SJCRH30 (cell line): ENCODE measurements at regions not wholly inside any gene's neighbourhood (a gene's known extent, or its start where the extent isn't known, plus 50 kb on each side); places are given as distances from the start of the nearest gene placed in this dataset.

Experiments
- DNase-seq, 2 experiments: peaks; one replicate each; pipeline ENCODE4 v3.0.0-alpha.2; 2015 to 2020
- H3K27ac ChIP-seq: fragments of 250-450 bp; sonication (Bioruptor Pico); 2 replicates; pipeline ENCODE4 v1.5.1; 2020; ENCODE audit warnings: mild to moderate bottlenecking, moderate library complexity
- H3K27me3 ChIP-seq: fragments of 250-450 bp; sonication (Bioruptor Pico); 2 replicates; pipeline ENCODE4 v1.5.1; 2020; ENCODE audit warnings: mild to moderate bottlenecking, moderate library complexity
- H3K36me3 ChIP-seq: fragments of 250-450 bp; sonication (Bioruptor Pico); 2 replicates; pipeline ENCODE4 v1.5.1; 2020; ENCODE audit warnings: mild to moderate bottlenecking, moderate library complexity
- H3K4me1 ChIP-seq: fragments of 250-450 bp; sonication (Bioruptor Pico); 2 replicates; pipeline ENCODE4 v1.5.1; 2020; ENCODE audit warnings: mild to moderate bottlenecking, moderate library complexity
- H3K4me3 ChIP-seq: fragments of 250-450 bp; sonication (Bioruptor Pico); 2 replicates; pipeline ENCODE4 v1.5.1; 2020; ENCODE audit warnings: mild to moderate bottlenecking, moderate library complexity
- H3K9me3 ChIP-seq: fragments of 250-450 bp; sonication (Bioruptor Pico); replicated peaks from 2 replicates; pipeline ENCODE4 v1.5.1; 2020; ENCODE audit warnings: mild to moderate bottlenecking, moderate library complexity

- no peaks in the 10 kb centered on the region for H3K36me3 ChIP-seq
- no peaks in the 10 kb centered on the region for H3K9me3 ChIP-seq
- H3K4me1 ChIP-seq = no peaks in the 10 kb centered on the region
- no peak overlapping the region for H3K4me3 ChIP-seq
- no peaks in the 10 kb centered on the region for H3K27me3 ChIP-seq
- DNase-seq = no peak
- no peak overlapping the region for H3K27ac ChIP-seq
These were observed 887.1 kb upstream of the GHITM start for GRCh38 chr10:83252169-83252568.

- Histone ChIP-seq H3K36me3 (no peaks in the 10 kb centered on the region), H3K27ac (no peak overlapping the region), H3K4me3 (no peak overlapping the region), H3K4me1 (no peaks in the 10 kb centered on the region), H3K9me3 (no peaks in the 10 kb centered on the region), H3K27me3 (no peaks in the 10 kb centered on the region)
- no peak for DNase-seq
These were observed 886.7 kb upstream of the GHITM start for GRCh38 chr10:83252596-83252995.

GRCh38 chr10:83253011-83253671 lies 886.2 kb upstream of the GHITM start:
- Histone ChIP-seq H3K27ac (no peak overlapping the region), H3K9me3 (no peaks in the 10 kb centered on the region), H3K27me3 (no peaks in the 10 kb centered on the region), H3K4me3 (no peak overlapping the region), H3K36me3 (no peaks in the 10 kb centered on the region), H3K4me1 (no peaks in the 10 kb centered on the region)
- no peak for DNase-seq

GRCh38 chr10:83254698-83255097 lies 884.6 kb upstream of the GHITM start:
- Histone ChIP-seq H3K36me3 (no peaks in the 10 kb centered on the region), H3K27me3 (no peaks in the 10 kb centered on the region), H3K4me1 (no peaks in the 10 kb centered on the region), H3K9me3 (no peaks in the 10 kb centered on the region), H3K27ac (no peak overlapping the region), H3K4me3 (no peak overlapping the region)
- no peak for DNase-seq

GRCh38 chr10:83262434-83262833 lies 876.9 kb upstream of the GHITM start:
- no peak for DNase-seq
- H3K4me3 ChIP-seq = no peak overlapping the region
- no peaks in the 10 kb centered on the region for H3K4me1 ChIP-seq
- H3K27me3 ChIP-seq = no peaks in the 10 kb centered on the region
- no peaks in the 10 kb centered on the region for H3K36me3 ChIP-seq
- no peak overlapping the region for H3K27ac ChIP-seq
- H3K9me3 ChIP-seq = no peaks in the 10 kb centered on the region

GRCh38 chr10:83272666-83273434 lies 866.5 kb upstream of the GHITM start:
- Histone ChIP-seq H3K36me3 (no peaks in the 10 kb centered on the region), H3K27me3 (no peaks in the 10 kb centered on the region), H3K27ac (no peak overlapping the region), H3K4me3 (no peak overlapping the region), H3K9me3 (no peaks in the 10 kb centered on the region), H3K4me1 (no peaks in the 10 kb centered on the region)
- DNase-seq = no peak

- no peaks in the 10 kb centered on the region for H3K9me3 ChIP-seq
- H3K4me3 ChIP-seq = no peak overlapping the region
- no peaks in the 10 kb centered on the region for H3K4me1 ChIP-seq
- no peaks in the 10 kb centered on the region for H3K36me3 ChIP-seq
- H3K27ac ChIP-seq = no peak overlapping the region
- H3K27me3 ChIP-seq = no peaks in the 10 kb centered on the region
- no peak for DNase-seq
These were observed 865.2 kb upstream of the GHITM start for GRCh38 chr10:83274088-83274487.

- DNase-seq = no peak
These were observed 862.3 kb upstream of the GHITM start for GRCh38 chr10:83276971-83277370.

GRCh38 chr10:83283151-83283550 lies 856.2 kb upstream of the GHITM start:
- no peaks in the 10 kb centered on the region for H3K36me3 ChIP-seq
- H3K4me1 ChIP-seq = no peaks in the 10 kb centered on the region
- no peak overlapping the region for H3K27ac ChIP-seq
- no peak for DNase-seq
- H3K4me3 ChIP-seq = no peak overlapping the region
- H3K9me3 ChIP-seq = no peaks in the 10 kb centered on the region
- no peaks in the 10 kb centered on the region for H3K27me3 ChIP-seq

More at GRCh38 chr10:83276971-83277370, 862.3 kb upstream of the GHITM start:
- Histone ChIP-seq H3K36me3 (no peaks in the 10 kb centered on the region), H3K27me3 (no peaks in the 10 kb centered on the region), H3K27ac (no peak overlapping the region), H3K4me1 (no peaks in the 10 kb centered on the region), H3K4me3 (no peak overlapping the region), H3K9me3 (no peaks in the 10 kb centered on the region)

- Histone ChIP-seq H3K4me3 (no peak overlapping the region), H3K9me3 (no peaks in the 10 kb centered on the region), H3K27ac (no peak overlapping the region), H3K36me3 (no peaks in the 10 kb centered on the region), H3K27me3 (no peaks in the 10 kb centered on the region), H3K4me1 (no peaks in the 10 kb centered on the region)
- DNase-seq = no peak
These were observed 851.9 kb upstream of the GHITM start for GRCh38 chr10:83287374-83287773.

- no peaks in the 10 kb centered on the region for H3K36me3 ChIP-seq
- H3K4me1 ChIP-seq = no peaks in the 10 kb centered on the region
- H3K4me3 ChIP-seq = no peak overlapping the region
- no peak for DNase-seq
- H3K9me3 ChIP-seq = no peaks in the 10 kb centered on the region
- no peak overlapping the region for H3K27ac ChIP-seq
- H3K27me3 ChIP-seq = no peaks in the 10 kb centered on the region
These were observed 849.9 kb upstream of the GHITM start for GRCh38 chr10:83289373-83289772.

GRCh38 chr10:83289948-83290347 lies 849.4 kb upstream of the GHITM start:
- Histone ChIP-seq H3K4me3 (no peak overlapping the region), H3K27ac (no peak overlapping the region), H3K4me1 (no peaks in the 10 kb centered on the region), H3K36me3 (no peaks in the 10 kb centered on the region), H3K9me3 (no peaks in the 10 kb centered on the region), H3K27me3 (no peaks in the 10 kb centered on the region)
- no peak for DNase-seq

- Histone ChIP-seq H3K27ac (no peak overlapping the region), H3K27me3 (no peaks in the 10 kb centered on the region), H3K36me3 (no peaks in the 10 kb centered on the region), H3K9me3 (no peaks in the 10 kb centered on the region), H3K4me3 (no peak overlapping the region), H3K4me1 (no peaks in the 10 kb centered on the region)
- DNase-seq = no peak
These were observed 837.6 kb upstream of the GHITM start for GRCh38 chr10:83301732-83302131.

GRCh38 chr10:83302623-83303022 lies 836.7 kb upstream of the GHITM start:
- Histone ChIP-seq H3K27ac (no peak overlapping the region), H3K4me3 (no peak overlapping the region), H3K27me3 (no peaks in the 10 kb centered on the region), H3K4me1 (no peaks in the 10 kb centered on the region), H3K9me3 (no peaks in the 10 kb centered on the region), H3K36me3 (no peaks in the 10 kb centered on the region)
- DNase-seq = no peak

- Histone ChIP-seq H3K4me1 (no peaks in the 10 kb centered on the region), H3K27me3 (no peaks in the 10 kb centered on the region), H3K9me3 (no peaks in the 10 kb centered on the region), H3K36me3 (no peaks in the 10 kb centered on the region), H3K4me3 (no peak overlapping the region), H3K27ac (no peak overlapping the region)
- no peak for DNase-seq
These were observed 828.6 kb upstream of the GHITM start for GRCh38 chr10:83310688-83311087.

GRCh38 chr10:83312570-83312969 lies 826.7 kb upstream of the GHITM start:
- H3K9me3 ChIP-seq = no peaks in the 10 kb centered on the region
- H3K4me1 ChIP-seq = no peaks in the 10 kb centered on the region
- no peaks in the 10 kb centered on the region for H3K27me3 ChIP-seq
- DNase-seq = no peak
- no peak overlapping the region for H3K27ac ChIP-seq
- no peaks in the 10 kb centered on the region for H3K36me3 ChIP-seq
- H3K4me3 ChIP-seq = no peak overlapping the region
